GM21576 (cell line): ENCODE measurements at regions not wholly inside any gene's neighbourhood (a gene's known extent, or its start where the extent isn't known, plus 50 kb on each side); places are given as distances from the start of the nearest gene placed in this dataset.
A peak's percentile ranks its signal among the peaks of the same experiment; 100 is the strongest.
"Not testable (repeated sequence)": the region's sequence is repeated elsewhere in the genome, so short reads cannot be mapped to it uniquely, and the experiment has no call there.

Experiments
- ATAC-seq: cut with Tn5 transposase; IDR thresholded peaks from one replicate; pipeline ENCODE4 v1.9.1; 2021; ENCODE audit warnings: mild to moderate bottlenecking, moderate library complexity; ENCODE audit not compliant: unreplicated experiment

- peak; percentile 83 for ATAC-seq
These were observed 452.3 kb upstream of the ID2 start for GRCh38 chr2:8229546-8229986.

- no peak for ATAC-seq
These were observed 451.4 kb upstream of the ID2 start for GRCh38 chr2:8230466-8230865.

- no peak for ATAC-seq
These were observed 450.0 kb upstream of the ID2 start for GRCh38 chr2:8231902-8232301.

GRCh38 chr2:8232871-8233270 lies 449.0 kb upstream of the ID2 start:
- no peak for ATAC-seq

- ATAC-seq = peak; percentile 27
These were observed 447.6 kb upstream of the ID2 start for GRCh38 chr2:8234253-8234652.

- peak; percentile 93 for ATAC-seq
These were observed 447.0 kb upstream of the ID2 start for GRCh38 chr2:8234757-8235374.

GRCh38 chr2:8235419-8235818 lies 446.4 kb upstream of the ID2 start:
- ATAC-seq = no peak

- ATAC-seq = no peak
These were observed 445.5 kb upstream of the ID2 start for GRCh38 chr2:8236391-8236790.

GRCh38 chr2:8238521-8239230 lies 443.2 kb upstream of the ID2 start:
- ATAC-seq = no peak

GRCh38 chr2:8239531-8240088 lies 442.2 kb upstream of the ID2 start:
- no peak for ATAC-seq

- ATAC-seq = no peak
These were observed 440.5 kb upstream of the ID2 start for GRCh38 chr2:8241317-8241716.

- no peak for ATAC-seq
These were observed 439.1 kb upstream of the ID2 start for GRCh38 chr2:8242739-8243138.

GRCh38 chr2:8243748-8244400 lies 438.0 kb upstream of the ID2 start:
- no peak for ATAC-seq

- no peak for ATAC-seq
These were observed 437.2 kb upstream of the ID2 start for GRCh38 chr2:8244639-8245038.

- no peak for ATAC-seq
These were observed 435.7 kb upstream of the ID2 start for GRCh38 chr2:8246137-8246536.

- no peak for ATAC-seq
These were observed 433.8 kb upstream of the ID2 start for GRCh38 chr2:8247905-8248622.

- ATAC-seq = no peak
These were observed 433.3 kb upstream of the ID2 start for GRCh38 chr2:8248623-8248957.

GRCh38 chr2:8249141-8249540 lies 432.7 kb upstream of the ID2 start:
- ATAC-seq = no peak

- no peak for ATAC-seq
These were observed 432.1 kb upstream of the ID2 start for GRCh38 chr2:8249769-8250168.

- not testable (repeated sequence) for ATAC-seq
These were observed 431.6 kb upstream of the ID2 start for GRCh38 chr2:8250290-8250689.

GRCh38 chr2:8251291-8251690 lies 430.6 kb upstream of the ID2 start:
- no peak for ATAC-seq
